Smooth muscle cell (in vitro differentiated cells): ENCODE measurements at regions not wholly inside any gene's neighbourhood (a gene's known extent, or its start where the extent isn't known, plus 50 kb on each side); places are given as distances from the start of the nearest gene placed in this dataset.

Source experiments
- DNase-seq: peaks from one replicate; lab custom pipeline; 2025; ENCODE audit not compliant: unreplicated experiment; lab: John Stamatoyannopoulos, UW
- H2AFZ ChIP-seq: fragments of 200-600 bp; sonication (generic); 2 replicates; pipeline ENCODE4 v1.6.0; 2016; ENCODE audit warnings: antibody characterized with exemption, low read depth, mild to moderate bottlenecking
- H3F3A ChIP-seq: fragments of 200-600 bp; sonication (generic); 2 replicates; pipeline ENCODE4 v1.6.0; 2017; ENCODE audit warnings: antibody characterized with exemption, low read depth
- H3K27ac ChIP-seq: fragments of 200-600 bp; sonication (generic); 2 replicates; pipeline ENCODE4 v1.5.1; 2016; ENCODE audit warnings: low read depth, mild to moderate bottlenecking
- H3K27me3 ChIP-seq: fragments of 200-600 bp; sonication (generic); 2 replicates; pipeline ENCODE4 v1.6.1; 2016; ENCODE audit warnings: low read depth, mild to moderate bottlenecking
- H3K36me3 ChIP-seq: fragments of 200-600 bp; sonication (generic); 2 replicates; pipeline ENCODE4 v1.5.1; 2016; ENCODE audit warnings: low read depth
- H3K4me1 ChIP-seq: fragments of 200-600 bp; sonication (generic); 2 replicates; pipeline ENCODE4 v1.5.1; 2016; ENCODE audit warnings: low read depth
- H3K4me2 ChIP-seq: fragments of 200-600 bp; sonication (generic); 2 replicates; pipeline ENCODE4 v1.6.0; 2016; ENCODE audit warnings: mild to moderate bottlenecking
- H3K4me3 ChIP-seq: fragments of 200-600 bp; sonication (generic); 2 replicates; pipeline ENCODE4 v1.5.1; 2016; ENCODE audit warnings: mild to moderate bottlenecking
- H3K79me2 ChIP-seq: fragments of 200-600 bp; sonication (generic); 2 replicates; pipeline ENCODE4 v1.6.0; 2016; ENCODE audit warnings: low read depth, mild to moderate bottlenecking
- H3K9ac ChIP-seq: fragments of 200-600 bp; sonication (generic); 2 replicates; pipeline ENCODE4 v1.6.0; 2016; ENCODE audit warnings: low read depth
- H3K9me3 ChIP-seq: fragments of 200-600 bp; sonication (generic); replicated peaks from 2 replicates; pipeline ENCODE4 v1.5.1; 2016; ENCODE audit warnings: low read depth
- H4K20me1 ChIP-seq: fragments of 200-600 bp; sonication (generic); 2 replicates; pipeline ENCODE4 v1.6.0; 2016; ENCODE audit warnings: low read depth
- WGBS: methylation state at CpG from one replicate; pipeline ENCODE4 v1.1.7; 2016; ENCODE audit warnings: low lambda C conversion rate; 5-methylcytosine and 5-hydroxymethylcytosine counted together
- TF ChIP-seq, protein P1 (sequence below): fragments of 200-600 bp; sonication (generic); IDR thresholded peaks from 2 replicates; pipeline ENCODE4 v1.5.1; 2017; ENCODE audit warnings: borderline replicate concordance, mild to moderate bottlenecking, antibody characterized with exemption; ENCODE audit not compliant: insufficient read depth, poor library complexity, severe bottlenecking

DNA sequence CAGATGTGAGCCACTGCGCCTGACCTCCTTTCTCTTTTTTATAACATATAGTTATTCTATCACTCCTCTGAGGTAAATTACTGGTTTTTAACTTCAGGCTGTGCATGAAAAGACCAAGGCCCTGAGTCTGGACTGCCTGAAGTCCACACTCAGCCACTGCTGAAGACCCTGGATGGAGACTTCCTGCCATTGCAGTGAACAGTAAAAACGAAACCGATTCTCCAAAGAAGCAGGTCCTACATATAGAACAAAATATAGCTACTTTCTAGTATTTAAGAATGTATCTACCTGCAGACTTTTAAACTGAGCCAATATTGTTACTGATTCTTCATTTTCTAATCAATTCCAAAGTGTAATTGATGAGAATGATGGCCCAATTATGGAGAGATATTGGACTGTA is 232.8 kb downstream of the CHRM3 start:
- Histone ChIP-seq H2AFZ (no peak overlapping the region), H3K9ac (no peak overlapping the region), H3K4me2 (no peak overlapping the region), H4K20me1 (no peaks in the 10 kb centered on the region), H3K4me1 (no peaks in the 10 kb centered on the region), H3F3A (no peaks in the 10 kb centered on the region), H3K9me3 (no peaks in the 10 kb centered on the region), H3K36me3 (no peaks in the 10 kb centered on the region), H3K79me2 (no peaks in the 10 kb centered on the region), H3K4me3 (no peak overlapping the region), H3K27ac (no peak overlapping the region), H3K27me3 (no peaks in the 10 kb centered on the region)
- TF ChIP-seq, protein P1, sequence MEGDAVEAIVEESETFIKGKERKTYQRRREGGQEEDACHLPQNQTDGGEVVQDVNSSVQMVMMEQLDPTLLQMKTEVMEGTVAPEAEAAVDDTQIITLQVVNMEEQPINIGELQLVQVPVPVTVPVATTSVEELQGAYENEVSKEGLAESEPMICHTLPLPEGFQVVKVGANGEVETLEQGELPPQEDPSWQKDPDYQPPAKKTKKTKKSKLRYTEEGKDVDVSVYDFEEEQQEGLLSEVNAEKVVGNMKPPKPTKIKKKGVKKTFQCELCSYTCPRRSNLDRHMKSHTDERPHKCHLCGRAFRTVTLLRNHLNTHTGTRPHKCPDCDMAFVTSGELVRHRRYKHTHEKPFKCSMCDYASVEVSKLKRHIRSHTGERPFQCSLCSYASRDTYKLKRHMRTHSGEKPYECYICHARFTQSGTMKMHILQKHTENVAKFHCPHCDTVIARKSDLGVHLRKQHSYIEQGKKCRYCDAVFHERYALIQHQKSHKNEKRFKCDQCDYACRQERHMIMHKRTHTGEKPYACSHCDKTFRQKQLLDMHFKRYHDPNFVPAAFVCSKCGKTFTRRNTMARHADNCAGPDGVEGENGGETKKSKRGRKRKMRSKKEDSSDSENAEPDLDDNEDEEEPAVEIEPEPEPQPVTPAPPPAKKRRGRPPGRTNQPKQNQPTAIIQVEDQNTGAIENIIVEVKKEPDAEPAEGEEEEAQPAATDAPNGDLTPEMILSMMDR = no peak
- no peak for DNase-seq
- 94% methylated on average over 3 of the region's 3 CpGs for WGBS

DNA sequence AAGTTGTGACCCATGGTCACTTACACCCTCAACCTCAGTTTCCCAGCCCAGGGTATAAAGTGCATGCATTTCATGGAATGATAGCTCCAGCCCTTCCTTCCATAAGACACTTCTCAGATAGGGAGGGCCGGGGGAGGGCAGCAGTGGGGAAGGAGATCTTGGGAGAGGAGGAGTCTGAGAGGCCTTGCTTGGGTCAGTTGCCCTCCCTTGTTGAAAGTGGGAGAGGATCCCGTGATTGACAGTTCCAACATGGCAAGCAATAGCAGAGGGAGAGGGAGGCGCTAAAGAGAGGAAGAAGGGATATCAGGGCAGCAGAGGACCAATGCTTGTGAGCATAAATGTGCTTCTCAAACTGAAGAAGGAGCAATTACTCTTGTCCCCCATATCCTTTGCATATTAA is 244.4 kb downstream of the CHRM3 start:
- no peak overlapping the region for H3K4me2 ChIP-seq
- H4K20me1 ChIP-seq = no peaks in the 10 kb centered on the region
- TF ChIP-seq, protein P1 = no peak
- no peak overlapping the region for H2AFZ ChIP-seq
- no peaks in the 10 kb centered on the region for H3K79me2 ChIP-seq
- no peaks in the 10 kb centered on the region for H3F3A ChIP-seq
- DNase-seq = no peak
- H3K4me1 ChIP-seq = no peaks in the 10 kb centered on the region
- H3K27me3 ChIP-seq = no peaks in the 10 kb centered on the region
- no peak overlapping the region for H3K9ac ChIP-seq
- H3K4me3 ChIP-seq = no peak overlapping the region
- no peak overlapping the region for H3K27ac ChIP-seq
- no peaks in the 10 kb centered on the region for H3K36me3 ChIP-seq
- no peaks in the 10 kb centered on the region for H3K9me3 ChIP-seq
- 72% methylated on average over 3 of the region's 3 CpGs for WGBS

DNA sequence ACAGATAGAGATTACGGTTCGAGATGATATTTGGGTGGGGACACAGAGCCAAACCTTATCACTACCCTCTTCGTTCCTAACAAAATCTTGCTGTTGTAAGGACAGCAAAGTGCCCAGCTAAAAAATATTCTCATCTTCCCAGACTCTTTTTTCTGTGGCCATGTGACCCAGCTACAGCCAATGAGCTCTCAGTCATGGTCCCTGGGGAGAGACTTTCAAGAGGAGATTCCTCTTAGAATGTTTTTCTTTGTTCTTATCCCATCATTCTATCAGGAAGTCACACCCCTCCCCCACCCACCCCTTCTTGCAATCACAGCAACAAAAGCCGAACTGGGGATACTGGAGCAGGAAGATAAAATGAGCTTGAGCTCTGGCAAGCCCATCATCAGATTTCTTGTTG is 247.1 kb downstream of the CHRM3 start:
- H3K27ac ChIP-seq = no peak overlapping the region
- H2AFZ ChIP-seq = no peak overlapping the region
- H3K9ac ChIP-seq = no peak overlapping the region
- H3K27me3 ChIP-seq = no peaks in the 10 kb centered on the region
- no peaks in the 10 kb centered on the region for H3K4me1 ChIP-seq
- no peaks in the 10 kb centered on the region for H3K79me2 ChIP-seq
- TF ChIP-seq, protein P1 = no peak
- no peak for DNase-seq
- no peaks in the 10 kb centered on the region for H3F3A ChIP-seq
- no peaks in the 10 kb centered on the region for H3K36me3 ChIP-seq
- no peak overlapping the region for H3K4me2 ChIP-seq
- H4K20me1 ChIP-seq = no peaks in the 10 kb centered on the region
- WGBS = 81% methylated on average over 4 of the region's 4 CpGs
- H3K9me3 ChIP-seq = no peaks in the 10 kb centered on the region
- H3K4me3 ChIP-seq = no peak overlapping the region

DNA sequence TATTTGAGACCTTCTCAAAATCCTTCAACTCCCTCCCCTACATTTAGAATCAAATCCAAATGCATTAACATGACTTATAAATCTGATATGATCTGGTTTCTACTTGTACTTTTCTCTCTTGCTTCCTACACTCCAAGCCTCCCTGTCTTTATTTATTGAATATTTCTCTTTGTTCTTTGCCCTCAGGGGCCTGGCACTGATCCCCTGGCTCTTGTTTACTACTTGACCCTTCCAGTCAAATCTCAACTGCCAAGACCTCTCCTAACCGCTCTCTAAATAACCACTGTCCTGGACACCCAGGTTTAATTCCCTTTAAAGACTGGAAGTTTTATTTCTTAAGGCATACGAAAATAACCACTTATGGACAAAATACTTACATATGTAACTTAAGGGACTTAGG is 248.9 kb downstream of the CHRM3 start:
- Histone ChIP-seq H3K79me2 (no peaks in the 10 kb centered on the region), H3K4me3 (no peak overlapping the region), H2AFZ (no peak overlapping the region), H3F3A (no peaks in the 10 kb centered on the region), H3K4me2 (no peak overlapping the region), H3K36me3 (no peaks in the 10 kb centered on the region), H3K27me3 (no peaks in the 10 kb centered on the region), H3K9me3 (no peaks in the 10 kb centered on the region), H3K4me1 (no peaks in the 10 kb centered on the region), H4K20me1 (no peaks in the 10 kb centered on the region), H3K9ac (no peak overlapping the region), H3K27ac (no peak overlapping the region)
- TF ChIP-seq, protein P1 = no peak
- WGBS = 45% methylated on average over 2 of the region's 2 CpGs
- no peak for DNase-seq
